ENCODE measurements at regions not wholly inside any gene's neighbourhood (a gene's known extent, or its start where the extent isn't known, plus 50 kb on each side); places are given as distances from the start of the nearest gene placed in this dataset.

DNA sequence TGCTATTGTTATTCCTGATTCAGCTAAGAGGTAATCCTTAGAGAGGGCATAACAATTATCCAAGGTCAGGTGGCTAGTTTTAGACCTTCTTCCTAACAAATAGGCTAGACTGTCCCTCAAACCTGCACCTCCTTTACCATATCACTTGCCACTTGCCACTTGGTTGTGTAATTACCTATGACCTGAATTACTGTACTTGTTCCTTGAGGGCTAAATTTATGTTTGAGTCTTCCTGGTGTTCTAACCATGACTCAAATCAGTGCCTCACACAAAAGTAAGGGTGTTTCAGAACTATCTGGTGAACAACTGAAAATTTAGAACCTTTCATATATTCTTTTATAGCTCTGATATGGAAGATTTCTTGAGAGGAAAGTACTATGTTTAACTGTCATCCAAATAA lies 365.8 kb upstream of the SEMA6D start:
- H3K4me1 Mint-ChIP-seq (ENCODE audit: unreplicated experiment), result no peaks in the 10 kb centered on the region
- no peak overlapping the region for H3K27ac Mint-ChIP-seq (ENCODE audit: unreplicated experiment)
- H3K9me3 Mint-ChIP-seq (ENCODE audit: unreplicated experiment), result no peaks in the 10 kb centered on the region
- H3K36me3 Mint-ChIP-seq (ENCODE audit: low read depth, unreplicated experiment), result no peaks in the 10 kb centered on the region
- TF ChIP-seq, protein P1, sequence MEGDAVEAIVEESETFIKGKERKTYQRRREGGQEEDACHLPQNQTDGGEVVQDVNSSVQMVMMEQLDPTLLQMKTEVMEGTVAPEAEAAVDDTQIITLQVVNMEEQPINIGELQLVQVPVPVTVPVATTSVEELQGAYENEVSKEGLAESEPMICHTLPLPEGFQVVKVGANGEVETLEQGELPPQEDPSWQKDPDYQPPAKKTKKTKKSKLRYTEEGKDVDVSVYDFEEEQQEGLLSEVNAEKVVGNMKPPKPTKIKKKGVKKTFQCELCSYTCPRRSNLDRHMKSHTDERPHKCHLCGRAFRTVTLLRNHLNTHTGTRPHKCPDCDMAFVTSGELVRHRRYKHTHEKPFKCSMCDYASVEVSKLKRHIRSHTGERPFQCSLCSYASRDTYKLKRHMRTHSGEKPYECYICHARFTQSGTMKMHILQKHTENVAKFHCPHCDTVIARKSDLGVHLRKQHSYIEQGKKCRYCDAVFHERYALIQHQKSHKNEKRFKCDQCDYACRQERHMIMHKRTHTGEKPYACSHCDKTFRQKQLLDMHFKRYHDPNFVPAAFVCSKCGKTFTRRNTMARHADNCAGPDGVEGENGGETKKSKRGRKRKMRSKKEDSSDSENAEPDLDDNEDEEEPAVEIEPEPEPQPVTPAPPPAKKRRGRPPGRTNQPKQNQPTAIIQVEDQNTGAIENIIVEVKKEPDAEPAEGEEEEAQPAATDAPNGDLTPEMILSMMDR (IDR thresholded peaks at IDR 0.05; ENCODE audit: unreplicated experiment), result no peak
- H3K4me3 Mint-ChIP-seq (ENCODE audit: unreplicated experiment), result no peak overlapping the region
- peaks cover 2% of the 10 kb centered on the region for H3K27me3 Mint-ChIP-seq (ENCODE audit: unreplicated experiment)
- DNase-seq (ENCODE audit: low spot score), result no peak

DNA sequence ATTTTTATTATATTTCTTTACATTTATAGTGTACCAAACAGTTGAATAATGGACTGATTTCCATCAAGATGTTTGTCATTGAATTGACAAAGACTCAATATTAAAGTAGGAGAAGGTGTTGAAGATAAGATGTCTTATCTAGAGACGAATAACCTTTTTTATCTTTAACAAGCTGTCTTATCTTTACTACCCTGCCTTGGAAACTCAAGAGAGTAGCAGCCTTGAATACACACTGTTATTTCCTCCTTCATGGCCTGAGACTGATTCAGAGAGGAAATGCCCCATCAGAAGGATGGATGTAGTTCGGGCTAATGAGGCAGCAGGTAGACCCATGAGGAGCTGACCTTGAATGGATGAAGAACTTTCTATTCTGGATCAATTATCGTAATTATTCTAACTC lies 365.1 kb upstream of the SEMA6D start:
- DNase-seq (ENCODE audit: low spot score), result no peak
- no peaks in the 10 kb centered on the region for H3K36me3 Mint-ChIP-seq (ENCODE audit: low read depth, unreplicated experiment)
- TF ChIP-seq, protein P1 (IDR thresholded peaks at IDR 0.05; ENCODE audit: unreplicated experiment), result no peak
- no peaks in the 10 kb centered on the region for H3K9me3 Mint-ChIP-seq (ENCODE audit: unreplicated experiment)
- no peak overlapping the region for H3K4me3 Mint-ChIP-seq (ENCODE audit: unreplicated experiment)
- no peak overlapping the region for H3K27ac Mint-ChIP-seq (ENCODE audit: unreplicated experiment)
- H3K27me3 Mint-ChIP-seq (ENCODE audit: unreplicated experiment), result peaks cover 2% of the 10 kb centered on the region
- no peaks in the 10 kb centered on the region for H3K4me1 Mint-ChIP-seq (ENCODE audit: unreplicated experiment)

DNA sequence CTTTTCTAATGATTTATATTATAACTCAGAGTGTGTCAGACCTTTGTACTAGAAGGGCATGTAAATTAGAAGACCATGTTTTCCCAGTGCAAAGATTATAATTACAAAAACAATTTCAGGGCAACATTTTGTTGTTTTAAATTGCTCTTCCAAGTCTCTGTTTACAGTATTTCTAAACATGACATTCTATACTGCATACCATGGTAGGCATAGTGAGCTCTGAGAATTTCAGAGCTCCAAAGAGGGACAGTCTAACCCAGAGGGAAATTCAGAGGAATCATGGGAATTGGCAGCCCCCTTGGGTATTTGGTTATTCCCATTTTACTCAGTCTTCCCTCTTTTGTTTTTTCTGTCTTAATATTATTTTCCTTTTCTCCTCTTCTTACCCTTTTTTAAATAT lies 361.5 kb upstream of the SEMA6D start:
- Mint-ChIP-seq H3K27ac (ENCODE audit: unreplicated experiment) (no peak overlapping the region), H3K4me1 (ENCODE audit: unreplicated experiment) (no peaks in the 10 kb centered on the region), H3K36me3 (ENCODE audit: low read depth, unreplicated experiment) (no peaks in the 10 kb centered on the region), H3K9me3 (ENCODE audit: unreplicated experiment) (no peaks in the 10 kb centered on the region), H3K4me3 (ENCODE audit: unreplicated experiment) (no peak overlapping the region), H3K27me3 (ENCODE audit: unreplicated experiment) (peaks cover 2% of the 10 kb centered on the region)
- DNase-seq (ENCODE audit: low spot score), result no peak
- TF ChIP-seq, protein P1 (IDR thresholded peaks at IDR 0.05; ENCODE audit: unreplicated experiment), result no peak

DNA sequence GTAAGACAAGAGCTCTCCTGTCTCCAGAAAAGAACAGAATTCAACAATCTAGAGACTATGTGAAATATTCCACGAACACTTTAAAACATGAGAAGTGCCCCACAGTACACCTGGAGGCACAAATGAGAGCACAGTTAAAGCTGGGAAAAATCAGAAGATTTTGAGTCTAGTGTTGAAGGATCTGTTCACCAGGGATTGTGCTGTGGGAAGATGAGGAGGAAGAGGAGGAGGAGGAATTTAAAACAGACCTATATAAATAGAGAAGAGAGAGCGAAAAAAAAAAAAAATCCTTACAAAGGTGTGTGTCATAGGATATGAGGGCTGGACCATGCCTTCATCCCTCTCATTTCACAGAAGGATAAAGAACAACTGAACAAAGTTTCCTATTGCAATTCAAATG lies 361.0 kb upstream of the SEMA6D start:
- TF ChIP-seq, protein P1 (IDR thresholded peaks at IDR 0.05; ENCODE audit: unreplicated experiment), result no peak
- Mint-ChIP-seq H3K9me3 (ENCODE audit: unreplicated experiment) (no peaks in the 10 kb centered on the region), H3K27me3 (ENCODE audit: unreplicated experiment) (peaks cover 2% of the 10 kb centered on the region), H3K4me3 (ENCODE audit: unreplicated experiment) (no peak overlapping the region), H3K36me3 (ENCODE audit: low read depth, unreplicated experiment) (no peaks in the 10 kb centered on the region), H3K4me1 (ENCODE audit: unreplicated experiment) (no peaks in the 10 kb centered on the region), H3K27ac (ENCODE audit: unreplicated experiment) (no peak overlapping the region)
- DNase-seq (ENCODE audit: low spot score), result no peak

DNA sequence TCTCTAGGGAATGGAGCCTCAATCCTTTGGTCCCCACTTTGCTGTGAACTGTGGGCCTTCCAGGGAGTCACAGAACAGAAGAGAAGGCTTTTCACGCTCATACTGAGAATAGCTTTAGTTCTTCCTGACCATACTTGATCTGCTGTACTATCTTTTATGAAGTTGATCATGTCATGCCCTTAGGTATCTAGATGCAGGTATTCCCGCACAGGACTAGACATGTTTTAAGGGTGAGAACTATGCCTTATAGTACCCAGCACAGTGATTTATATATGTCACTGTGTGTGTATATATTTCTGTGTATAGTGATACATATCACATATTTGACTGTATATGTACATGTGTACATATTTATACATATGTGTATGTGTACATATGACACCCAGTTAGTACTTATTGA lies 358.4 kb upstream of the SEMA6D start:
- no peaks in the 10 kb centered on the region for H3K36me3 Mint-ChIP-seq (ENCODE audit: low read depth, unreplicated experiment)
- no peak overlapping the region for H3K27ac Mint-ChIP-seq (ENCODE audit: unreplicated experiment)
- DNase-seq (ENCODE audit: low spot score), result no peak
- no peak overlapping the region for H3K4me3 Mint-ChIP-seq (ENCODE audit: unreplicated experiment)
- H3K27me3 Mint-ChIP-seq (ENCODE audit: unreplicated experiment), result peaks cover 2% of the 10 kb centered on the region
- TF ChIP-seq, protein P1 (IDR thresholded peaks at IDR 0.05; ENCODE audit: unreplicated experiment), result no peak
- no peaks in the 10 kb centered on the region for H3K9me3 Mint-ChIP-seq (ENCODE audit: unreplicated experiment)
- H3K4me1 Mint-ChIP-seq (ENCODE audit: unreplicated experiment), result peaks cover 2% of the 10 kb centered on the region

Measured in endothelial cell (in vitro differentiated cells).